ENCODE measurements at regions not wholly inside any gene's neighbourhood (a gene's known extent, or its start where the extent isn't known, plus 50 kb on each side); places are given as distances from the start of the nearest gene placed in this dataset.

GRCh38 chr18:66668706-66669105 is 64.8 kb upstream of the CDH19 start:
- ATAC-seq (ENCODE audit: insufficient number of reproducible peaks, low FRiP score, low read depth) (no peak), DNase-seq (ENCODE audit: low spot score) (no peak)
- no peak for TF ChIP-seq CTCF (IDR thresholded peaks at IDR 0.05)
- no peaks in the 10 kb centered on the region for H3K36me3 ChIP-seq
- no peaks in the 10 kb centered on the region for H3K4me1 ChIP-seq (ENCODE audit: control insufficient read depth in 1 of 2, low read depth in 2 of 2)
- no peak overlapping the region for H3K4me3 ChIP-seq
- H3K9me3 ChIP-seq, result no peaks in the 10 kb centered on the region
- H3K27me3 ChIP-seq (replicated peaks; ENCODE audit: insufficient read depth), result no peaks in the 10 kb centered on the region
- H3K27ac ChIP-seq, result no peak overlapping the region

DNA sequence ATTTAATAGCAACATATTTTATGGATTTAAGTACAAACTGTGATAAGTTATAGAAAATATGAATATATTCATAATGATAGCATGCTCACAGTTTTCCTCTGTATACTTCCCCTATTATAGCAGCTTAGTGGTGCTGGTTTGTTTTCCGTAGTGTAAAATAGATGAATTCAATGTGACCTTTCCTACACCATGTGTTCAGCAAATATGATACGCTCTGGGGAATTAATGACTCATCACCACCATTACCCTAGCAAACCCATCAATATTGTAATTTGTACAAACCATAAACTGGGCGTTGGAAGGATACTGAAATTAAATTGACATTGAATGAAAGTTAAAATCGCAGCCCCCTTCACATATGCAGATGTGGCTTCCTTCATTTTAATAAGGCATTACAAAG is 58.7 kb upstream of the CDH19 start:
- DNase-seq (ENCODE audit: low spot score), result no peak
- Histone ChIP-seq H3K36me3 (no peaks in the 10 kb centered on the region), H3K4me3 (no peak overlapping the region), H3K27ac (no peak overlapping the region), H3K27me3 (replicated peaks; ENCODE audit: insufficient read depth) (no peaks in the 10 kb centered on the region), H3K9me3 (no peaks in the 10 kb centered on the region), H3K4me1 (ENCODE audit: control insufficient read depth in 1 of 2, low read depth in 2 of 2) (no peaks in the 10 kb centered on the region)
- TF ChIP-seq CTCF (IDR thresholded peaks at IDR 0.05), result no peak
- ATAC-seq (ENCODE audit: insufficient number of reproducible peaks, low FRiP score, low read depth), result no peak

DNA sequence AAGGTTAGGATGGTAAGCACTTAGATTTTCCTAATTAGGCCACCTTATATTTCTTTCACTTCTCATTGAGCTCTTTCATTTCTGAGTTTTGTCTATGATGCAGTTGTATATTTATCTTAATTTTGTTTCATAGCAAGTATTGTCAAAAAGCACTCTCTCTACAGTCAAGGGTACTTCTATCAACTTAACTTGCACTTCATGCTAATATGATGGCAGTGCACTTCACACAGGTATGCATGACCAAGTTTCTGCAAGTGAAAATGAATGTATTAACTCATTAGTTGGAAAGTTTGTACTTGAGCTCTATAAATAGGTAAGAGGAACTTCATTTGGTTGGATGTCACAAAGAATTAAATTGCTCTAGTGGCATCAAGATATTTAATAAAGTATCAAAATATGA is 51.5 kb upstream of the CDH19 start:
- no peak for DNase-seq (ENCODE audit: low spot score)
- no peak overlapping the region for H3K4me3 ChIP-seq
- H3K4me1 ChIP-seq (ENCODE audit: control insufficient read depth in 1 of 2, low read depth in 2 of 2), result no peaks in the 10 kb centered on the region

More for the DNA sequence above, 51.5 kb upstream of the CDH19 start:
- ATAC-seq (ENCODE audit: insufficient number of reproducible peaks, low FRiP score, low read depth), result no peak
- Histone ChIP-seq H3K27ac (no peak overlapping the region), H3K27me3 (replicated peaks; ENCODE audit: insufficient read depth) (no peaks in the 10 kb centered on the region), H3K9me3 (no peaks in the 10 kb centered on the region), H3K36me3 (no peaks in the 10 kb centered on the region)
- no peak for TF ChIP-seq CTCF (IDR thresholded peaks at IDR 0.05)

All from thoracic aorta (tissue), 2 donors.